Neural progenitor cell (in vitro differentiated cells): ENCODE measurements at regions not wholly inside any gene's neighbourhood (a gene's known extent, or its start where the extent isn't known, plus 50 kb on each side); places are given as distances from the start of the nearest gene placed in this dataset.

ENCODE experiments used
- DNase-seq: peaks from one replicate; pipeline ENCODE4 v3.0.0-alpha.2; 2016; ENCODE audit warnings: low spot score
- H2AFZ ChIP-seq: fragments of 200-600 bp; sonication (generic); replicated peaks from 2 replicates; pipeline ENCODE4 v1.6.1; 2016; ENCODE audit warnings: antibody characterized with exemption
- H3F3A ChIP-seq: fragments of 200-600 bp; sonication (generic); 2 replicates; pipeline ENCODE4 v1.6.1; 2016; ENCODE audit warnings: antibody characterized with exemption, low read depth
- H3K27ac ChIP-seq: fragments of 200-600 bp; sonication (generic); 2 replicates; pipeline ENCODE4 v1.5.1; 2016; ENCODE audit warnings: mild to moderate bottlenecking
- H3K27me3 ChIP-seq: fragments of 200-600 bp; sonication (generic); 2 replicates; pipeline ENCODE4 v1.6.1; 2016; ENCODE audit warnings: mild to moderate bottlenecking, moderate library complexity
- H3K36me3 ChIP-seq: fragments of 200-600 bp; sonication (generic); 2 replicates; pipeline ENCODE4 v1.5.1; 2016
- H3K4me1 ChIP-seq: fragments of 200-600 bp; sonication (generic); 2 replicates; pipeline ENCODE4 v1.6.1; 2016; ENCODE audit warnings: mixed run types
- H3K4me2 ChIP-seq: fragments of 200-600 bp; sonication (generic); 2 replicates; pipeline ENCODE4 v1.6.1; 2016
- H3K4me3 ChIP-seq: fragments of 200-600 bp; sonication (generic); 2 replicates; pipeline ENCODE4 v1.5.1; 2016
- H3K79me2 ChIP-seq: fragments of 200-600 bp; sonication (generic); 2 replicates; pipeline ENCODE4 v1.6.1; 2016; ENCODE audit warnings: low read depth
- H3K9ac ChIP-seq: fragments of 200-600 bp; sonication (generic); 2 replicates; pipeline ENCODE4 v1.6.1; 2016
- H3K9me3 ChIP-seq: fragments of 200-600 bp; sonication (generic); 2 replicates; pipeline ENCODE4 v1.5.1; 2016; ENCODE audit warnings: low read depth
- H4K20me1 ChIP-seq: fragments of 200-600 bp; sonication (generic); 2 replicates; pipeline ENCODE4 v1.6.1; 2016; ENCODE audit warnings: low read depth
- H3K27ac Mint-ChIP-seq: 3 replicates; pipeline ENCODE4 v1.8.0; 2021; ENCODE audit warnings: mixed read lengths
- H3K27me3 Mint-ChIP-seq: 2 replicates; pipeline ENCODE4 v1.8.0; 2022; ENCODE audit warnings: low read depth, mild to moderate bottlenecking, inconsistent platforms, moderate library complexity, mixed read lengths; ENCODE audit not compliant: insufficient read depth
- H3K36me3 Mint-ChIP-seq: 3 replicates; pipeline ENCODE4 v1.8.0; 2021; ENCODE audit warnings: mixed read lengths
- H3K4me1 Mint-ChIP-seq: 3 replicates; pipeline ENCODE4 v1.8.0; 2021; ENCODE audit warnings: mixed read lengths
- H3K4me3 Mint-ChIP-seq: 3 replicates; pipeline ENCODE4 v1.8.0; 2021; ENCODE audit warnings: mild to moderate bottlenecking, moderate library complexity, mixed read lengths
- H3K9me3 Mint-ChIP-seq: 3 replicates; pipeline ENCODE4 v1.8.0; 2020; ENCODE audit warnings: mixed read lengths
- CTCF ChIP-seq: fragments of 200-600 bp; sonication (generic); IDR thresholded peaks from 2 replicates; pipeline ENCODE4 v1.5.1; 2017; ENCODE audit warnings: antibody characterized with exemption, mild to moderate bottlenecking
- EZH2 ChIP-seq: fragments of 200-600 bp; sonication (generic); IDR thresholded peaks from 2 replicates; pipeline ENCODE4 v1.6.1; 2017; ENCODE audit warnings: antibody characterized with exemption, mild to moderate bottlenecking, moderate library complexity
- EZH2phosphoT487 ChIP-seq: fragments of 200-600 bp; sonication (generic); IDR thresholded peaks from 2 replicates; pipeline ENCODE4 v1.6.1; 2017; ENCODE audit warnings: antibody characterized with exemption

GRCh38 chr20:4573564-4574355 is 112.5 kb upstream of the PRNP start:
- Histone ChIP-seq H3K36me3 (no peaks in the 10 kb centered on the region), H3K4me1 (peaks cover 5% of the 10 kb centered on the region), H3K79me2 (no peaks in the 10 kb centered on the region), H3K9ac (no peak overlapping the region), H3K9me3 (no peaks in the 10 kb centered on the region), H4K20me1 (no peaks in the 10 kb centered on the region), H2AFZ (no peak overlapping the region), H3F3A (no peaks in the 10 kb centered on the region), H3K4me2 (no peak overlapping the region), H3K27me3 (no peaks in the 10 kb centered on the region), H3K27ac (no peak overlapping the region), H3K4me3 (no peak overlapping the region)
- H3K4me3 Mint-ChIP-seq, result no peak overlapping the region
- TF ChIP-seq EZH2phosphoT487, result no peak
- TF ChIP-seq EZH2, result no peak
- TF ChIP-seq CTCF, result no peak
- no peak for DNase-seq
- peaks cover 20% of the 10 kb centered on the region for H3K27me3 Mint-ChIP-seq
- H3K9me3 Mint-ChIP-seq, result peaks cover 8% of the 10 kb centered on the region
- peaks cover 17% of the 10 kb centered on the region for H3K4me1 Mint-ChIP-seq
- H3K36me3 Mint-ChIP-seq, result no peaks in the 10 kb centered on the region
- H3K27ac Mint-ChIP-seq, result no peak overlapping the region

GRCh38 chr20:4571759-4572531 is 114.3 kb upstream of the PRNP start:
- DNase-seq, result no peak
- TF ChIP-seq EZH2 (no peak), CTCF (no peak), EZH2phosphoT487 (no peak)
- Histone ChIP-seq H3F3A (no peaks in the 10 kb centered on the region), H3K27ac (no peak overlapping the region), H3K4me3 (no peak overlapping the region), H3K79me2 (no peaks in the 10 kb centered on the region), H3K9ac (no peak overlapping the region), H3K4me2 (no peak overlapping the region), H3K27me3 (no peaks in the 10 kb centered on the region), H3K4me1 (peaks cover 5% of the 10 kb centered on the region), H3K36me3 (no peaks in the 10 kb centered on the region), H4K20me1 (no peaks in the 10 kb centered on the region), H3K9me3 (no peaks in the 10 kb centered on the region), H2AFZ (no peak overlapping the region)
- peaks cover 20% of the 10 kb centered on the region for H3K27me3 Mint-ChIP-seq
- peaks cover 17% of the 10 kb centered on the region for H3K4me1 Mint-ChIP-seq
- no peak overlapping the region for H3K4me3 Mint-ChIP-seq
- no peak overlapping the region for H3K27ac Mint-ChIP-seq
- no peaks in the 10 kb centered on the region for H3K36me3 Mint-ChIP-seq
- peaks cover 2% of the 10 kb centered on the region for H3K9me3 Mint-ChIP-seq

GRCh38 chr20:4569865-4570264 is 116.4 kb upstream of the PRNP start:
- Mint-ChIP-seq H3K9me3 (no peaks in the 10 kb centered on the region), H3K4me1 (peaks cover 17% of the 10 kb centered on the region), H3K27ac (no peak overlapping the region), H3K27me3 (peaks cover 15% of the 10 kb centered on the region), H3K36me3 (no peaks in the 10 kb centered on the region), H3K4me3 (no peak overlapping the region)
- Histone ChIP-seq H3K4me3 (no peak overlapping the region), H3K27ac (no peak overlapping the region), H3K9ac (no peak overlapping the region), H3K9me3 (no peaks in the 10 kb centered on the region), H3F3A (no peaks in the 10 kb centered on the region), H3K36me3 (no peaks in the 10 kb centered on the region), H4K20me1 (no peaks in the 10 kb centered on the region), H2AFZ (no peak overlapping the region), H3K27me3 (no peaks in the 10 kb centered on the region), H3K4me2 (no peak overlapping the region), H3K79me2 (no peaks in the 10 kb centered on the region), H3K4me1 (peaks cover 5% of the 10 kb centered on the region)
- DNase-seq, result peak; percentile 33
- TF ChIP-seq CTCF, result no peak
- TF ChIP-seq EZH2phosphoT487, result no peak
- no peak for TF ChIP-seq EZH2
